NCI-H187 (cell line): ENCODE measurements at regions not wholly inside any gene's neighbourhood (a gene's known extent, or its start where the extent isn't known, plus 50 kb on each side); places are given as distances from the start of the nearest gene placed in this dataset.

Source experiments
- DNase-seq, 2 experiments: peaks; one replicate each; lab custom pipeline; 2025; lab: John Stamatoyannopoulos, UW

DNA sequence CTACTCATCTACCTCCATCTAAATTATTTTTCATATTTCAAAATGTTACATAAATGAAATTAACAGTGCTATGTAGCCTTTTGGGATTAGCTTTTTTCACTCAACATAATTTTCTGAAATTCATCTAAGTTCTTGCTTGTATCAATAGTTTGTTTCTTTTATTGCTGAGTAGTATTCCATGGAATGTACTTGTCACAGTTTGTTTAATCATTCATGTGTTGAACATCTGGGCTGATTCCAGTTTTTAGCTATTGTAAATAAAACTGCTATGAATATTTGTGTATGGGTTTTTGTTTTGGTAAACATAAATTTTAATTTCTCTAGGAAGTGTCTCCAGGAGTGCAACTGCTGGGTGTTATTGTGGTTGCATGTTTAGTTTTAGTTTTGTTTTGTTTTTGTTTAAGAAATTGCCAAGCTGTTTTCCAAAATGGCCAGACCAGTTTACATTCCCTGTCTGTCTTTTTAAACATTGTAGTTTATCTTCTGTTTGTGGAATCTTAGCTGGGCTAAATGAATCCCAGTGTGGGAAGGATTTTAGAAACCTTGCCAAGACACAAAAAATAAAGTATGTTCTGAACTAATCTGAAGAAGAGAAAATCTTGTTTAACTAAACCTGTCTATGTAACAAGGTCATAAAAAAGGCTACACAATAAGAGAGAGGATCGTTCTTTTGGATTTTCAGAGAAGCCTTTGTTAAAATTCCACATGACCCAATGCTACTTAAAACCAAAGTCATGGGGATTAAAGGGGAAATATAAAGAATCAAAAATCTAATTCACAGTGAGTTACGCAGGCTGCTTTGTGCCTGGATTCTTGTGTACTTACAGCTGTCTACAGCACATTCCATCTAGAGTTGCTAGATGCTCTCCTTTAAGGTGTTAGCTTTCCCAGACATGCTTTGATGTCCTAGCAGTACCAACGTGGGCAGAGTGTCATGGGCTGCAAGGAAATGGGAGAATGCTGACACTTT is 129.2 kb upstream of the SUCLG2 start:
- no peak for DNase-seq

DNA sequence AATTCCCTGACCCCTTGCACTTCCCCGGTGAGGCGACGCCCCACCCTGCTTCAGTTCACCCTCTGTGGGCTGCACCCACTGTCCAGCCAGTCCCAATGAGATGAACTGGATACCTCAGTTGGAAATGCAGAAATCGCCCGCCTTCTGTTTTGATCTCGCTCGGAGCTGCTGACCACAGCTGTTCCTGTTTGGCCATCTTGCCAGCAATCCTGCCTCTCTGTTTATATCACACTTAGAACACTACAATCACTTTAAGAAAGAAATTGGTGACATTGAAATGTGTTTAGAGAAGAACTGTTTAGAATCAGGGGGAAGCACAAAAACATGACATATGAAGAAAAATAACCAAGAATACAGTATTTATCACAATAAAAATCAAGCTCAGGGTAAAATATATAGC is 127.5 kb upstream of the SUCLG2 start:
- no peak for DNase-seq

- DNase-seq: no peak
These were observed 126.8 kb upstream of the SUCLG2 start for GRCh38 chr3:67781218-67781617.

- DNase-seq: no peak
These were observed 120.3 kb upstream of the SUCLG2 start for GRCh38 chr3:67774676-67775075.

DNA sequence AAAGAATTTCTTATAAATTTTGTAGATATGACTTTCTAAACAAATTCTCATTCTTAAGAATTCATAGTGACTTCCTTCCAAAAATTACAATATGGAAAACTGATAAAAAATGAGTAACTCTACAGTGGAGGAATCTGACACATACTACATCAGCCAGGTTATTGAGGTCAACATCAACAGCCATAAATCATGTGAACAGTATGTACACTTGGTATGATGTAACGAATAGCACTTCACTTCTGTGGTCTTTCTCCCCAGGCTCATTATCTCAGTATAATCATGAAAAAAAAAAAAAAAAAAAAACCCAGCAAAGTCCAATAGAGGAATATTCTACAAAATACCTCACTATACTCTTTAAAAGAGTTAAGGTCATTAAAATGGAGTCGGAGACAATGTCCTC is 111.2 kb upstream of the SUCLG2 start:
- DNase-seq: no peak

- DNase-seq: no peak
These were observed 90.9 kb upstream of the SUCLG2 start for GRCh38 chr3:67745296-67745695.

DNA sequence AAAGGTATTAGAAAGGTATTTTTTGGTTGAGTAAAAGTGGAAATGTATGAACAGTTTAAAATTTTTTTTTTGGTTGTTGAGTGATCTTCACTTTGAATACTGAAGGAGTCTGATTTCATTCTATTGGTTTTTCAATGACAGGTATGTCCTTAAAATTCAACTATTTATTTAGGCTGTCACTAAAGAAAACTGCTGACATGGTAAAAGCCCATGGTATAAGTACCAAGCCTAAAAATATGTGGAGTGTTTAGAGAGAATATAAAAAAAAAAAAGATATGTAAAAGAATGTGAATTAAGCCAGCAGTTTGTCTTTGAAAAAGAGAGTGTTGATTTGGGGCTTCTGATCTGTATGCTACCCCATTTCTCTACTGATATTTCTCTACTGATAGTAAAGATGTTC is 90.3 kb upstream of the SUCLG2 start:
- no peak for DNase-seq

- DNase-seq: no peak
These were observed 85.4 kb upstream of the SUCLG2 start for GRCh38 chr3:67739851-67740250.

DNA sequence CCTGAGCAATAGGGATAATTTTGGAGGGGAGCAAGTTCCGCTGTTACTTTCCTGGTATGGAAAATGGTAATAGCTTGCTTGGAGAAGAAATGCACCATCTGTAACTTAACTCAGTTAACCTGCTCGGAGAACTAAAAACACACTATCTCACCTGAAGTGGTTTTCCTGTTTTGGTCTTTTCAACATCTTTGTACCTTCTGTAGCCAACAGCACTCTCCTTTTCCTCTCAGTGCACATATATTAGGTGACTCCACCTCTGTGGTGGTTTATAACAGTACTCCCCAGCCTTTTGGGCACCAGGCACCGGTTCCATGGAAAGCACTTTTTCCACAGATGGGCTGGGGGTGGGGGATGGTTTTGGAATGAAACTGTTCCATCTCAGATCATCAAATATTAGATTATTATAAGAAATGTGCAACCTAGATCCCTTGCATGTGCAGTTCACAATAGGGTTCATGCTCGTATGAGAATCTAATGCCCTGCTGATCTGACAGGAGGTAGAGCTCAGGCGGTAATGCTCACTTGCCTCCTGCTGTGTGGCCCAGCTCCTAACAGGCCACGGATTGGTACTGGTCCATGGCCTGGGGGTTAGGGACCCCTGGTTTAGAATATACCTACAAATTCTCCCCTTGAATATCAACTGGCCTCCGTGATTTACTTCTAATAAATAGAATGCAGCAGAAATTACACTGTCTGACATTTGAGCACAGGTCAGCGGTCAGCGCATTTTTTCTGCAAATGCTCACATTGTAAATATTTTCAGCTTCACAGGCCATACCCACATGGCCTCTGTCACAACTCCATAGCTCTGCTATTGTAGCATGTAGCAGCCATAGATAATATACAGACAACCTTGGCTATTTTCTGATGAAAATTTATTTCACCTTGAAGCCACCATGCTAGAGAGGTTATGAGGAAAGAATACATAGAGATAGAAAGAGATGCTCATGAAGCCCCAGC is 83.8 kb upstream of the SUCLG2 start:
- DNase-seq: no peak

GRCh38 chr3:67737140-67737539 is 82.7 kb upstream of the SUCLG2 start:
- no peak for DNase-seq

DNA sequence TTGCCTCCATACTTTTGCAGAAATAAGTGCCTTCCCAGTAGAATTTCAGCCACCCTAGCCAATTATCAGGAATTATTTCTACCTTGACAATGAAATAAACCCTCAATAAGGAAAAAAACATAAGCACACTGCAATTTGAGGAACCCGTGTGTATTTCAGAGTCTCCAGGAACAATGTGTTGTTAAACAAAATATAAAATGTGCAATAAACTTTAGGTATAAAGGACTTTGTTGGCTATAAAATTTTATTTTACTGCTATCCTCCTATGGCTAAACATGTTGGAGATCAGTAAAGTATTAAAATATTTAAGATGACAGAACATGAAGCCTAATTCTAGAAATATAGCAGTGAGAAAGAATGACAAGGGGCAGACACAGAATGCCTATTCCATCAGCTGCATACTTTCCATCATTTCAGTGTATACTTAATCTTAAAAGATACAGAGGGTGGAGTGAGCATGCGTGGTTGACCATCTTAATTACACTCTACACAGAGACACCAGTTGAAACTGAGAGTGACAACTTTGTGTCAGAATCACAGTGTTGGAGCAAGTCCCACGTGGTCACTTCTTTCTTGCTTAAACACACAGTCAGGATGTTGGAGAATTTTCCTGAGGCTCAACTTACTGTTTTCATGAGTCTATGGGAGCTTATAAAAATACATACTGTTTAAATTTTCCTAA is 79.0 kb upstream of the SUCLG2 start:
- DNase-seq: no peak

DNA sequence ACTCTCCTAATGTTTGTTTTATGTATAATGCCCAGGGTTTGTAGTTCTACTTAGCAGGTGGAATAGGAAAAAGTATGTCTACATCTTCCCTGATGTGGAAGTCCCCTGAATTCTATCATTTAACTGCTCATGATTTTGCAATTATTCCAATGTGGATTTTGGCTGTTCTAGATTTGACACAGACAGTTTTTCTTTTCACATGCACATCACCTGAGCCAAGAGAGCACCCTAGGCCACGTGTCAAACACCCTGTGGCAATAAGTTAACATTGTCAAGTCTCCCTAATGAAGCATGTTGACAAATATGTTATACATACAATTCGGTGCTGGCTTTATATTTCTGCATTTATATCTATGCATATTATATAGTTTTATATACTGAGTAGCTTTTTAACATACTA is 70.0 kb upstream of the SUCLG2 start:
- DNase-seq: no peak

DNA sequence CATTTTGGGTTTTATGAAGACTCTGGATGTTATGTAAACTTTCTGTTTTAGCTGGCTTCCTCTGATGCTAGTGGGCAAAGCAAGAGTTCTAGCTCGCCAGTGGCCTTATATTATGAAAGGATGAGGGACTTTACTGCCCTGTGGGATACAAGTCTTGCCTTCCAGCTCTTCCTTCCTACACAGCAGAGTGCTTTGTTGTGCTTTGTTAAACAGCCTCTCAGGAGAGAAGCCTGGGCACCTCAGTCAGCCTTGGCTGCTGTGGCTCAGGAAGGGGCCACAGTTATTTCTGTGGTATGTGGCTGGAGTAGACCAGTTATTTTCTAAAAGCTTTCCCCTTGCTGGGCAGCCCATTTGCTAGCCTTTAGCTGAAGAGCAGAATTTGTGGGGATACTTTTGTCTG is 69.5 kb upstream of the SUCLG2 start:
- no peak for DNase-seq

- DNase-seq: no peak
These were observed 64.9 kb upstream of the SUCLG2 start for GRCh38 chr3:67719333-67719732.

DNA sequence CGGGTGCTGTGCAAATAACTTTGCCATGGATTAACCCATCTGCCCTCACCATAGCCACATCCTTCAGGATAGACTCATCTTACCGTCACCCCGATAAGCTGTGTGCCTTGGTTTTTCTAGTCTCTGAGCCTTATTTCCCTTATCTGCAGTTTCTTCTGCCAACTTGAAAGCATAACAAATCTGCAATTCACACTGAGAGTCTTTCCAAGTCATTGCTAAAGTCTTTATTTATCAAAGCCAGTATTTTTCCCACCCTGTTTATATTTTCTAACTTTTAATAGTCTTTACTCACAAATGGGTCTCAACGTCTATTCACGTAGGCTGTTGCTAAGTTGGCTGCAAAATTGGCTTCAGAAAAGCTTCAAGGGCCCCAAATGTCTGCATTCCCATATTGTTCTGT is 61.6 kb upstream of the SUCLG2 start:
- DNase-seq: no peak

GRCh38 chr3:67713764-67714469 is 59.5 kb upstream of the SUCLG2 start:
- DNase-seq: no peak

DNA sequence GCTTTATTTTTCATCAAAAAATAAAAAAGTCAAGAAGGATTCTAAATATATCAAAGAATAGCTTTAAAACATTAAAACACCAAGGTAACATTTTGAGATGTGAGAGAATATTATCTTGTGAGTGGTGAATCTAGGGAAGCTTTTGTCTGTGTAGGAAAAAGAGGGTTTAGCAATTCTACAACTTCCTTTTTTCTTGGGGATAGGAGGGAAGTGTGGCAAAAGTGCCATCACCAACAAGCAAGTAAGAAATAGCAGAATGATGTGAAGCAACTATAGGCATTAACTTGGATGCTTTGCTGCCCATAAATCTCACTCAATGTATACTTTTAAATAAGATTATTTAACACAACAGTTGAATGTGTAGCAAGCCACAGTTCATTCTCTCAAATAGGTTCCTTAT is 57.8 kb upstream of the SUCLG2 start:
- no peak for DNase-seq

- no peak for DNase-seq
These were observed 56.0 kb upstream of the SUCLG2 start for GRCh38 chr3:67710396-67710795.

- no peak for DNase-seq
These were observed 52.5 kb upstream of the SUCLG2 start for GRCh38 chr3:67706934-67707333.

DNA sequence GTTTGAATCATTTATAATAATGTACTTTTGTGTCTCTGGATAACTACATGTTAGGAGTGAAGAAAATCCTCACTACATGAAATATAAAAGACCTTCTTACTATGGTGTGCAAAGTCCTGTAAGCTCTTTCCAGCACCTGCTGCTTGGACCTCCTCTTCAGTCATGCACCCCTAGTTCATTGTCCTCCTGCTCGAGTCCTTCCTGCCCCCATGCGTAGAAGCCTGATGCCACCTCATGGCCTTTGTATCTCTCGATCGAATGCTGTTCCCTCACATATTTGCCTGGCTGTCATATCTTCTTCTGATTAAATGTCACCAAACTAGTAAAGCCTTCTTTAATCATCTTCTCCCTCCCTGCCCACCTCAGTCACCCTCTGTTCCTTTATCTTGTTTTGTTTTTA is 49.9 kb upstream of the SUCLG2 start:
- no peak for DNase-seq
